Uterus (tissue), 2 donors: ENCODE measurements at regions not wholly inside any gene's neighbourhood (a gene's known extent, or its start where the extent isn't known, plus 50 kb on each side); places are given as distances from the start of the nearest gene placed in this dataset.

Source experiments
- POLR2A ChIP-seq, 2 donors: fragments of 450-650 bp; IDR thresholded peaks; one replicate each; pipeline ENCODE4 v1.6.1; 2016; ENCODE audit warnings: antibody characterized with exemption in 2 of 2, mild to moderate bottlenecking in 1 of 2, moderate library complexity in 1 of 2
- TF ChIP-seq, protein P1 (sequence below), 4 experiments: fragments of 200-600 bp in 2 of 4; fragments of 450-650 bp in 2 of 4; sonication (generic) in 2 of 4; IDR thresholded peaks; one replicate each; pipeline ENCODE4 v1.5.1; 2016 to 2019; ENCODE audit warnings: antibody characterized with exemption in 4 of 4, mild to moderate bottlenecking in 2 of 4, moderate library complexity in 1 of 4

DNA sequence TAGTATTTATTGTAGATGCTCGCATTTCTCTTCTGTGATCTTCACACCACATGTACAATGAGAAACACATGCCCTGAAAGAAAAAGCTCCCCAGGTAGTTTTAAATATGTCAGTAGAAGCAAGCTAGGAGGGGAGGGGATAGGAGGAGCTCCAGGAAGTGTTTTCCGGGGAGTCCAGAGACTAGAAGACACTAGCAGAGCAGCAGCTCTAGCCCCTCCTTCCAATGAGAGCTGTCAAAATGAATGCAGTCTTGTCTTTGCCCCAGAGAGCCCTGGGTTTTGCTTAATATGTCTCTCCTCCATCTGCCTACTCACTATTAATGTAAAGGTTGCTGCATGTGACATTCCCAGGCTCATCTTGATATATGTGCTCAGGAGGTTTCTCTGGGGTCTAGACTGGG, 462.6 kb upstream of the SOX11 start:
- TF ChIP-seq POLR2A (IDR thresholded peaks at IDR 0.05) = no peak
- TF ChIP-seq, protein P1, sequence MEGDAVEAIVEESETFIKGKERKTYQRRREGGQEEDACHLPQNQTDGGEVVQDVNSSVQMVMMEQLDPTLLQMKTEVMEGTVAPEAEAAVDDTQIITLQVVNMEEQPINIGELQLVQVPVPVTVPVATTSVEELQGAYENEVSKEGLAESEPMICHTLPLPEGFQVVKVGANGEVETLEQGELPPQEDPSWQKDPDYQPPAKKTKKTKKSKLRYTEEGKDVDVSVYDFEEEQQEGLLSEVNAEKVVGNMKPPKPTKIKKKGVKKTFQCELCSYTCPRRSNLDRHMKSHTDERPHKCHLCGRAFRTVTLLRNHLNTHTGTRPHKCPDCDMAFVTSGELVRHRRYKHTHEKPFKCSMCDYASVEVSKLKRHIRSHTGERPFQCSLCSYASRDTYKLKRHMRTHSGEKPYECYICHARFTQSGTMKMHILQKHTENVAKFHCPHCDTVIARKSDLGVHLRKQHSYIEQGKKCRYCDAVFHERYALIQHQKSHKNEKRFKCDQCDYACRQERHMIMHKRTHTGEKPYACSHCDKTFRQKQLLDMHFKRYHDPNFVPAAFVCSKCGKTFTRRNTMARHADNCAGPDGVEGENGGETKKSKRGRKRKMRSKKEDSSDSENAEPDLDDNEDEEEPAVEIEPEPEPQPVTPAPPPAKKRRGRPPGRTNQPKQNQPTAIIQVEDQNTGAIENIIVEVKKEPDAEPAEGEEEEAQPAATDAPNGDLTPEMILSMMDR (IDR thresholded peaks at IDR 0.05) = no peak
